Thymus (tissue), 11 donors: ENCODE measurements at regions not wholly inside any gene's neighbourhood (a gene's known extent, or its start where the extent isn't known, plus 50 kb on each side); places are given as distances from the start of the nearest gene placed in this dataset.
"Not testable (repeated sequence)": the region's sequence is repeated elsewhere in the genome, so short reads cannot be mapped to it uniquely, and the experiment has no call there.

Source experiments
- DNase-seq, 9 donors: peaks; one replicate each; pipeline ENCODE4 v3.0.0-alpha.2; 2013; ENCODE audit warnings: low spot score in 9 of 9, low read depth in 6 of 9, missing footprints in 1 of 9
- H3K27ac ChIP-seq, 2 donors: one replicate each; pipeline ENCODE4 v1.5.1; 2013; ENCODE audit warnings: control low read depth in 1 of 2, low read depth in 1 of 2, low read length in 1 of 2, mild to moderate bottlenecking in 1 of 2, moderate library complexity in 1 of 2
- H3K27me3 ChIP-seq, 2 donors: one replicate each; pipeline ENCODE4 v1.5.1; 2013; ENCODE audit warnings: low read length in 1 of 2; ENCODE audit not compliant: control insufficient read depth in 2 of 2, insufficient read depth in 1 of 2
- H3K36me3 ChIP-seq, 2 donors: one replicate each; pipeline ENCODE4 v1.5.1; 2013; ENCODE audit warnings: low read length in 1 of 2, mild to moderate bottlenecking in 1 of 2, moderate library complexity in 1 of 2; ENCODE audit not compliant: control insufficient read depth in 2 of 2, insufficient read depth in 2 of 2
- H3K4me1 ChIP-seq, 2 donors: one replicate each; pipeline ENCODE4 v1.5.1; 2013; ENCODE audit warnings: low read length in 2 of 2; ENCODE audit not compliant: control insufficient read depth in 2 of 2, insufficient read depth in 2 of 2
- H3K4me3 ChIP-seq, 2 donors: one replicate each; pipeline ENCODE4 v1.5.1; 2013; ENCODE audit warnings: low read length in 2 of 2, control low read depth in 1 of 2, mild to moderate bottlenecking in 1 of 2
- H3K9me3 ChIP-seq, 2 donors: one replicate each; pipeline ENCODE4 v1.5.1; 2013; ENCODE audit warnings: low read length in 1 of 2, mild to moderate bottlenecking in 1 of 2; ENCODE audit not compliant: control insufficient read depth in 2 of 2, insufficient read depth in 1 of 2
- WGBS: extraction: QIAGEN DNeasy Blood & Tissue Kit; methylation state at CpG from one replicate; pipeline ENCODE4 v1.1.7; 2013; 5-methylcytosine and 5-hydroxymethylcytosine counted together
- donor health status: healthy.

- not testable (repeated sequence) for H3K27me3 ChIP-seq, H3K27ac ChIP-seq, H3K36me3 ChIP-seq, H3K4me1 ChIP-seq, H3K9me3 ChIP-seq
- 2% methylated on average over 40 of the region's 41 CpGs for WGBS
- H3K4me3 ChIP-seq, result peak overlapping the region; percentile 35 to 46
- peak; percentile 3 to 65 (median 42) for DNase-seq
These were observed 274.2 kb downstream of the CCDC74A start for GRCh38 chr2:131801745-131802350.

GRCh38 chr2:131802351-131802836, 274.7 kb downstream of the CCDC74A start:
- peak; percentile 11 to 55 (median 44) for DNase-seq
- peak overlapping the region; percentile 35 to 46 for H3K4me3 ChIP-seq
- H3K4me1 ChIP-seq, H3K9me3 ChIP-seq, H3K36me3 ChIP-seq, H3K27me3 ChIP-seq, H3K27ac ChIP-seq: not testable (repeated sequence)
- WGBS, result 8% methylated on average over 34 of the region's 34 CpGs

DNA sequence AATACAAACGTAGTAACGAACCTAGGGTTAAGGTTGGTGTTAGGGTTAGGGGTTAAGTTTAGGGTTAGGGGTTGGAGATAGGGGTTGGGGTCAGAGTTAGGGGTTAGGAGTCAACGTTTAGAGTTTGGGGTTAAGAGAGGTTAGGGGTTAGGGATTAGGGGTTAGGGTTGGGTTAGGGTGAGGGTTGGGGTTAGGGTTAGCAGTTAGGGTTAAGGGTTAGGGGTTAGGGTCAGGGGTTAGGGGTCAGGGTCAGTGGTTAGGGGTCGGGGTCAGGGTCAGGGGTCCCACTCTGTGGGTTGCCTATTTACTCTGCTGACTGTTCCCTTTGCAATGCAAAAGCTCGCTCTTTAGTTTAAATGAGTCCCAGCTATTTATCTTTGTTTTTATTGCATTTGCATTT, 275.5 kb downstream of the CCDC74A start:
- DNase-seq, H3K36me3 ChIP-seq, H3K27ac ChIP-seq, H3K4me1 ChIP-seq, H3K9me3 ChIP-seq, H3K4me3 ChIP-seq, H3K27me3 ChIP-seq: not testable (repeated sequence)
- WGBS, result 88% methylated on average over 5 of the region's 5 CpGs

DNA sequence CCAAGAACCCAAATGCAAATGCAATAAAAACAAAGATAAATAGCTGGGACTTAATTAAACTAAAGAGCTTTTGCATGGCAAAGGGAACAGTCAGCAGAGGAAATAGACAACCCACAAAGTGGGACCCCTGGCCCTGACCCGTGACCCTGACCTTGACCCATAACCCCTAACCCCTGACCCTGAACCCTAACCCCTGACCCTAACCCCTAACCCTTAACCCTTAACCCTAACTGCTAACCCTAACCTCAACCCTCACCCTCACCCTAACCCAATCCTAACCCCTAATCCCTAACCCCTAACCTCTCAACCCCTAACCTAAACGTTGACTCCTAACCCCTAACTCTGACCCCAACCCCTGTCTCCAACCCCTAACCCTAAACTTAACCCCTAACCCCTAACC, 284.9 kb downstream of the CCDC74A start:
- H3K4me1 ChIP-seq, H3K27ac ChIP-seq, DNase-seq, H3K4me3 ChIP-seq, H3K9me3 ChIP-seq, H3K36me3 ChIP-seq, H3K27me3 ChIP-seq: not testable (repeated sequence)
- WGBS, result 80% methylated on average over 2 of the region's 2 CpGs

GRCh38 chr2:131813378-131813777, 285.7 kb downstream of the CCDC74A start:
- DNase-seq, H3K27me3 ChIP-seq, H3K4me1 ChIP-seq, H3K27ac ChIP-seq, H3K4me3 ChIP-seq, H3K9me3 ChIP-seq, H3K36me3 ChIP-seq: not testable (repeated sequence)
- WGBS, result 97% methylated on average over 21 of the region's 21 CpGs

GRCh38 chr2:131818267-131818973, 290.7 kb downstream of the CCDC74A start:
- H3K9me3 ChIP-seq, H3K4me1 ChIP-seq, H3K4me3 ChIP-seq, H3K36me3 ChIP-seq, H3K27me3 ChIP-seq, DNase-seq, H3K27ac ChIP-seq: not testable (repeated sequence)
- 81% methylated on average over 4 of the region's 4 CpGs for WGBS

DNA sequence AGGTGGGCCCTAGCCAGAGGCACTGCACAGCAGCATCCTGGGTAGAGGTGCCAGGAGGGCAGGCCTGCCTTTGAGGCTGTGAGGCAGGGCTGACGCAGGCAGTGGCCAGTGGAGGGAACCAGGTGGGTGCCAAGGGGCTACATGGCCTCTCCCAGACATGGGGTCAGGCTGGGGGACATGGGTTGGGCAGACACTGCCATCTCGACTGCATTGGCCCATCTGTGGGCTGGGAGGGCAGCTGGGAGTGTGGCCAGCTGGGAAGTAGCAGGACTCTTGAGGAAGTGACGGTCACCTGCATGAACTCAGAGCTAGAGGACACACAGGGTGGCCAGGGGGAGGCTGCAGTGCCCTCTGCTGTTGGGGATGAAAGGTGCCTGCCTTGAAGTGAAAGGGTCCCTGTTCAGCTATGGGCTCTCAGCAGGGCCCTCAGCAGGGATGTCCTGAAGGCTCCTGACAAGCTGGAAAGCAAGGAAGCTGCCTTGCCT, 294.6 kb downstream of the CCDC74A start:
- H3K27ac ChIP-seq, H3K4me3 ChIP-seq, H3K27me3 ChIP-seq, H3K9me3 ChIP-seq, H3K4me1 ChIP-seq, H3K36me3 ChIP-seq, DNase-seq: not testable (repeated sequence)
- 82% methylated on average over 3 of the region's 3 CpGs for WGBS

- 45% methylated on average over 2 of the region's 2 CpGs for WGBS
- not testable (repeated sequence) for DNase-seq
These were observed 295.4 kb downstream of the CCDC74A start for GRCh38 chr2:131823058-131823457.

GRCh38 chr2:131824986-131825385, 297.3 kb downstream of the CCDC74A start:
- not testable (repeated sequence) for H3K36me3 ChIP-seq, DNase-seq, H3K4me1 ChIP-seq, H3K27me3 ChIP-seq, H3K4me3 ChIP-seq, H3K27ac ChIP-seq
- H3K9me3 ChIP-seq, result peaks cover 2 to 14% of the 10 kb centered on the region in 2 donors
- 84% methylated on average over 2 of the region's 2 CpGs for WGBS

More at GRCh38 chr2:131823058-131823457, 295.4 kb downstream of the CCDC74A start:
- H3K27me3 ChIP-seq, H3K4me1 ChIP-seq, H3K36me3 ChIP-seq, H3K27ac ChIP-seq, H3K4me3 ChIP-seq, H3K9me3 ChIP-seq: not testable (repeated sequence)
